ENCODE measurements at regions not wholly inside any gene's neighbourhood (a gene's known extent, or its start where the extent isn't known, plus 50 kb on each side); places are given as distances from the start of the nearest gene placed in this dataset.

GRCh38 chr3:71859123-71859519, 74.2 kb upstream of the PROK2 start:
- DNase-seq (ENCODE audit: low read depth in 1 of 2, low spot score in 2 of 2), result no peak

More at GRCh38 chr3:71859123-71859519, 74.2 kb upstream of the PROK2 start:
- Histone ChIP-seq H3K23ac (ENCODE audit: insufficient read length) (no peak overlapping the region), H2BK15ac (ENCODE audit: low read length) (no peak overlapping the region), H2BK12ac (ENCODE audit: low read depth, low read length) (no peak overlapping the region), H3K4me1 (replicated peaks in 1 of 4; ENCODE audit: control insufficient read depth in 3 of 4, insufficient read depth in 4 of 4, low read length in 3 of 4) (peaks cover 7 to 13% (median 9%) of the 10 kb centered on the region in 4 experiments), H3K23me2 (ENCODE audit: low read depth, low read length) (no peaks in the 10 kb centered on the region), H3K18ac (ENCODE audit: extremely low read depth, low read length) (no peak overlapping the region), H4K5ac (ENCODE audit: insufficient read length, low read depth, low read length) (no peak overlapping the region), H3K9ac (replicated peaks in 1 of 4; ENCODE audit: extremely low read depth in 1 of 4, low read depth in 3 of 4, low read length in 3 of 4) (no peak overlapping the region), H2BK20ac (ENCODE audit: low read length) (no peak overlapping the region), H3K79me2 (ENCODE audit: control insufficient read depth in 1 of 2, insufficient read depth in 2 of 2, low read length in 2 of 2) (no peaks in the 10 kb centered on the region), H3K79me1 (ENCODE audit: low read depth, low read length) (no peaks in the 10 kb centered on the region), H3K27me3 (replicated peaks in 1 of 4; ENCODE audit: control insufficient read depth in 3 of 4, extremely low read depth in 1 of 4, insufficient read depth in 3 of 4, low read length in 3 of 4) (no peaks in the 10 kb centered on the region), H3K9me3 (ENCODE audit: insufficient read depth in 2 of 2, low read depth in 1 of 2, low read length in 1 of 2) (no peaks in the 10 kb centered on the region), H4K8ac (ENCODE audit: extremely low read depth, insufficient read depth, low read length) (no peak overlapping the region), H3K36me3 (ENCODE audit: control insufficient read depth in 2 of 4, insufficient read depth in 4 of 4, low read length in 3 of 4) (no peaks in the 10 kb centered on the region), H2BK120ac (replicated peaks; ENCODE audit: low read depth, low read length) (no peak overlapping the region), H4K20me1 (replicated peaks in 1 of 2; ENCODE audit: control insufficient read depth in 1 of 2, insufficient read depth in 2 of 2, low read length in 2 of 2) (no peaks in the 10 kb centered on the region), H3K14ac (ENCODE audit: insufficient read length) (no peak overlapping the region), H3K56ac (replicated peaks; ENCODE audit: insufficient read length, low read depth, low read length) (no peak overlapping the region), H3K27ac (ENCODE audit: low read depth, low read length) (no peak overlapping the region), H2AFZ (ENCODE audit: low read length) (no peak overlapping the region), H3K4me3 (ENCODE audit: extremely low read depth in 1 of 4, insufficient read depth in 2 of 4, low read depth in 3 of 4, low read length in 4 of 4) (no peak overlapping the region), H3K4me2 (ENCODE audit: insufficient read depth in 1 of 2, low read depth in 2 of 2, low read length in 2 of 2) (no peak overlapping the region), H2BK5ac (ENCODE audit: low read depth, low read length) (no peak overlapping the region), H4K91ac (replicated peaks; ENCODE audit: insufficient read length, low read length) (no peak overlapping the region), H2AK5ac (ENCODE audit: low read depth, low read length) (no peak overlapping the region), H3K4ac (replicated peaks; ENCODE audit: insufficient read length, low read depth, low read length) (no peak overlapping the region)
- CTCF ChIA-PET (ENCODE audit: partially characterized antibody), result interaction anchor here (0.6 to 5.8 kb wide), 22 partner anchors 20 to 963 kb away, joined by 3 to 66 read pairs (median 3); no protein-coding TSS in a partner anchor
- POLR2A ChIA-PET (ENCODE audit: partially characterized antibody), result interaction anchor here (0.8 to 1.3 kb wide), 2 partner anchors 129 to 148 kb away, joined by 4 read pairs; no protein-coding TSS in a partner anchor
- FAIRE-seq, result peak; percentile 93
- WGBS, 2 experiments (ENCODE audit: extremely low coverage in 1 of 2, insufficient coverage in 1 of 2, insufficient read length in 1 of 2, insufficient replicate concordance in 2 of 2, low coverage in 1 of 2, low lambda C conversion rate in 2 of 2, missing lambda C conversion rate in 1 of 2), result 56% methylated on average over 3 of the region's 3 CpGs; no CpG with 5 or more reads in 1 of the 2 experiments
- TF ChIP-seq KDM1A (IDR thresholded peaks at IDR 0.05; ENCODE audit: borderline replicate concordance, low read length), result peak; percentile 47; the same call in 1 of the 2 replicates
- TF ChIP-seq PHF8 (conservative IDR thresholded peaks at IDR 0.05; ENCODE audit: low read depth, low read length), result no peak
- TF ChIP-seq CTCF (IDR thresholded peaks at IDR 0.05; ENCODE audit: control extremely low read depth in 1 of 3, insufficient read depth in 1 of 3, low read depth in 1 of 3, low read length in 3 of 3), result peak in 2 of 3 experiments; percentile 77 to 82; a peak in 3 of 4 replicates
- peak; percentile 93 to 97 for TF ChIP-seq RAD21 (IDR thresholded peaks at IDR 0.05 in 1 of 2, conservative IDR thresholded peaks at IDR 0.05 in 1 of 2; ENCODE audit: low read depth in 2 of 2, low read length in 2 of 2)

Data from H1 (cell line).